HepG2 (cell line): ENCODE measurements at regions not wholly inside any gene's neighbourhood (a gene's known extent, or its start where the extent isn't known, plus 50 kb on each side); places are given as distances from the start of the nearest gene placed in this dataset.

ENCODE experiments used
- ATAC-seq: fragments of 200-7000 bp; cut with Tn5 transposase; 3 replicates; pipeline ENCODE4 v1.9.1; 2020; ENCODE audit warnings: mild to moderate bottlenecking, moderate library complexity
- BruUV-seq: library from RNA; stranded (reverse); fragments of 400-500 nt; replicated peaks from 2 replicates; lab custom pipeline; 2021; lab: Mats Ljungman, UMichigan
- CTCF ChIA-PET: fragments of 300-600 bp; formaldehyde crosslinking; extraction: SDS; loops from one replicate; lab custom pipeline; 2021; ENCODE audit warnings: low total read pairs, inconsistent platforms, low intra/inter-chr PET ratio; lab: Yijun Ruan, JAX
- POLR2A ChIA-PET: fragments of 350-600 bp; sonication (Branson Sonifier 250); formaldehyde crosslinking; loops from one replicate; lab custom pipeline; 2020; ENCODE audit warnings: antibody characterized with exemption, inconsistent platforms; lab: Yijun Ruan, JAX
- DNase-seq: peaks from one replicate; pipeline ENCODE4 v3.0.0-alpha.2; 2015; ENCODE audit warnings: low spot score
- FAIRE-seq: peaks from 3 replicates; lab custom pipeline; 2011; peaks lifted over from hg19 to GRCh38; lab: Jason Lieb, UNC
- H2AFZ ChIP-seq: one replicate; pipeline ENCODE4 v1.6.1; 2011; ENCODE audit warnings: low read length, inconsistent platforms
- H3K27ac ChIP-seq: fragments of 300-600 bp; 3 replicates; pipeline ENCODE4 v1.8.0; 2011; ENCODE audit warnings: mixed run types, mild to moderate bottlenecking, mixed read lengths, low read length, inconsistent platforms; ENCODE audit not compliant: insufficient read depth; ENCODE audit errors: extremely low read length
- H3K27me3 ChIP-seq, 2 experiments: fragments of 200-600 bp in 1 of 2; 2 replicates in 1 of 2; 3 replicates in 1 of 2; pipeline versions ENCODE4 v1.6.0 to v1.8.0; 2011; ENCODE audit warnings: low read length in 2 of 2, mild to moderate bottlenecking in 2 of 2, moderate library complexity in 2 of 2, inconsistent platforms in 1 of 2; ENCODE audit not compliant: insufficient read depth in 2 of 2, control insufficient read depth in 1 of 2
- H3K36me3 ChIP-seq, 2 experiments: fragments of 200-600 bp in 1 of 2; replicated peaks in 1 of 2; 2 replicates in 1 of 2; 3 replicates in 1 of 2; pipeline versions ENCODE4 v1.5.1 to v1.8.0; 2011; ENCODE audit warnings: low read length in 2 of 2, inconsistent platforms in 1 of 2; ENCODE audit not compliant: insufficient read depth in 2 of 2, control insufficient read depth in 1 of 2
- H3K4me1 ChIP-seq: 2 replicates; pipeline ENCODE4 v1.5.1; 2012; ENCODE audit warnings: low read length, inconsistent platforms; ENCODE audit not compliant: insufficient read depth
- H3K4me2 ChIP-seq: 2 replicates; pipeline ENCODE4 v1.6.0; 2011; ENCODE audit warnings: low read depth, low read length, inconsistent platforms
- H3K4me3 ChIP-seq, 3 experiments: fragments of 200-600 bp in 1 of 3; sonication (generic), shearing (Covaris generic) in 1 of 3; replicated peaks in 1 of 3; 2 replicates each; pipeline ENCODE4 v1.5.1; 2011 to 2016; ENCODE audit warnings: low read length in 3 of 3, inconsistent platforms in 2 of 3, low read depth in 2 of 3, mild to moderate bottlenecking in 2 of 3, control low read depth in 1 of 3, mixed read lengths in 1 of 3; ENCODE audit not compliant: insufficient read depth in 1 of 3
- H3K79me2 ChIP-seq: one replicate; pipeline ENCODE4 v1.6.1; 2011; ENCODE audit warnings: low read length, inconsistent platforms; ENCODE audit not compliant: insufficient read depth
- H3K9ac ChIP-seq: 2 replicates; pipeline ENCODE4 v1.6.0; 2011; ENCODE audit warnings: mild to moderate bottlenecking, low read depth, low read length, inconsistent platforms; ENCODE audit not compliant: insufficient read depth
- H3K9me3 ChIP-seq: 2 replicates; pipeline ENCODE4 v1.5.1; 2012; ENCODE audit warnings: mild to moderate bottlenecking, low read length
- H4K20me1 ChIP-seq: 2 replicates; pipeline ENCODE4 v1.6.0; 2011; ENCODE audit warnings: inconsistent platforms, mild to moderate bottlenecking, low read length, moderate library complexity; ENCODE audit not compliant: insufficient read depth
- CENPX ChIP-seq: sonication (generic); formaldehyde crosslinking; IDR thresholded peaks from 2 replicates; pipeline ENCODE4 v1.9.0; 2021; ENCODE audit warnings: mild to moderate bottlenecking, missing genetic modification reagents, moderate library complexity
- ESRRA ChIP-seq: sonication (generic); formaldehyde crosslinking; IDR thresholded peaks from 2 replicates; pipeline ENCODE4 v1.5.1; 2020; ENCODE audit warnings: mild to moderate bottlenecking, low read depth, missing genetic modification reagents
- GATAD2A ChIP-seq: IDR thresholded peaks from 2 replicates; pipeline ENCODE4 v1.6.1; 2016
- PHB2 ChIP-seq: fragments of 450-650 bp; IDR thresholded peaks from 2 replicates; pipeline ENCODE4 v1.6.1; 2018; ENCODE audit not compliant: partially characterized antibody
- RORA ChIP-seq: sonication (generic); formaldehyde crosslinking; IDR thresholded peaks from 2 replicates; pipeline ENCODE4 v1.5.0; 2020; ENCODE audit warnings: mild to moderate bottlenecking, missing genetic modification reagents, moderate library complexity
- ZNF230 ChIP-seq: sonication (generic); formaldehyde crosslinking; IDR thresholded peaks from 2 replicates; pipeline ENCODE4 v1.4.0; 2020; ENCODE audit warnings: mild to moderate bottlenecking, missing genetic modification reagents
- ZNF33A ChIP-seq: sonication (generic); formaldehyde crosslinking; IDR thresholded peaks from 2 replicates; pipeline ENCODE4 v1.5.1; 2020; ENCODE audit warnings: missing genetic modification reagents, mild to moderate bottlenecking, moderate library complexity, borderline replicate concordance
- ZNF775 ChIP-seq: sonication (generic); formaldehyde crosslinking; IDR thresholded peaks from 2 replicates; pipeline ENCODE4 v1.4.0; 2020; ENCODE audit warnings: missing genetic modification reagents, mild to moderate bottlenecking, moderate library complexity, borderline replicate concordance
- ZNF841 ChIP-seq: sonication (generic); formaldehyde crosslinking; IDR thresholded peaks from 2 replicates; pipeline ENCODE4 v1.8.1; 2023; ENCODE audit warnings: missing genetic modification reagents, borderline replicate concordance
- WGBS: methylation state at CpG from one replicate; pipeline ENCODE4 v1.1.6; 2017; ENCODE audit warnings: low lambda C conversion rate; 5-methylcytosine and 5-hydroxymethylcytosine counted together
- in situ Hi-C: cut with HindIII; loops from 2 replicates; pipeline ENCODE4 v1.10.0; 2017; ENCODE audit warnings: low pct_unique_long_range_greater_than_20kb; ENCODE audit not compliant: extremely low pct_ligation_motif_present
- intact Hi-C: fragments of 100-400 bp; cut with micrococcal nuclease; formaldehyde crosslinking; loops from one replicate; pipeline ENCODE4 v1.10.0; 2022; ENCODE audit not compliant: unreplicated experiment
- TF ChIP-seq, protein P1 (sequence below): sonication (generic); formaldehyde crosslinking; IDR thresholded peaks from 2 replicates; pipeline ENCODE4 v1.4.0; 2020; ENCODE audit warnings: missing genetic modification reagents, borderline replicate concordance
- TF ChIP-seq, protein P2 (sequence below): sonication (generic); formaldehyde crosslinking; IDR thresholded peaks from 2 replicates; pipeline ENCODE4 v1.4.0; 2020; ENCODE audit warnings: missing genetic modification reagents
- TF ChIP-seq, protein P3 (sequence below): sonication (generic); formaldehyde crosslinking; IDR thresholded peaks from 2 replicates; pipeline ENCODE4 v1.5.1; 2020; ENCODE audit warnings: mild to moderate bottlenecking, missing genetic modification reagents, borderline replicate concordance
- TF ChIP-seq, protein P4 (sequence below): sonication (generic); formaldehyde crosslinking; IDR thresholded peaks from 2 replicates; pipeline ENCODE4 v1.4.0; 2020; ENCODE audit warnings: missing genetic modification reagents

DNA sequence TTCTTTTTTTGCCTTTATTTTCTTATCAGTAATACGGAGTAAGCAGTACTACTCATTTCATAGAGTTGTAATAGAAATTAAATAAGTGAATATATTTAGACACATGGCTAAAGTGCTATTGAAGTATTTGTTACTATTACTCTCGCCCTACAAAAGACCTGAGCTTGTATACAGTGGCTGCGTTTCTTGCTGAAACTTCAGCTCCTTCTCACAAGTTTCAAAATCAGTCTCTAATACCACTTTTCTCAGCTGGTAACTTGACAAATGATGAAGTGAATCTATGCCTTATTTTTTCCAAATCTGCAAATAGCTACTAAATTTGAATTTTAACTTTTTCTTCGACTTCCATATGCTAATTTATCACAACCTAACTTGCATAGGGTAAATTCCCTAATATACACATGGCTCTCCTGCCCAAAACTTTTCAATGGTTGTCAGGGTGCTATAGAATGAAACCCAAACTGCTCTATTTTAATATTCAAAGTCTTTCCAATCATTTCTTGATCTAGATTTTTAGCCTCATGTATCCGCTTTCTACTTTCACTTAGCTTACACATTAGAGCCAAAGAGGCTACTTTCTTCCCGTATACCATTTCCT is 347.8 kb upstream of the GULP1 start (continued):
- TF ChIP-seq, protein P1, sequence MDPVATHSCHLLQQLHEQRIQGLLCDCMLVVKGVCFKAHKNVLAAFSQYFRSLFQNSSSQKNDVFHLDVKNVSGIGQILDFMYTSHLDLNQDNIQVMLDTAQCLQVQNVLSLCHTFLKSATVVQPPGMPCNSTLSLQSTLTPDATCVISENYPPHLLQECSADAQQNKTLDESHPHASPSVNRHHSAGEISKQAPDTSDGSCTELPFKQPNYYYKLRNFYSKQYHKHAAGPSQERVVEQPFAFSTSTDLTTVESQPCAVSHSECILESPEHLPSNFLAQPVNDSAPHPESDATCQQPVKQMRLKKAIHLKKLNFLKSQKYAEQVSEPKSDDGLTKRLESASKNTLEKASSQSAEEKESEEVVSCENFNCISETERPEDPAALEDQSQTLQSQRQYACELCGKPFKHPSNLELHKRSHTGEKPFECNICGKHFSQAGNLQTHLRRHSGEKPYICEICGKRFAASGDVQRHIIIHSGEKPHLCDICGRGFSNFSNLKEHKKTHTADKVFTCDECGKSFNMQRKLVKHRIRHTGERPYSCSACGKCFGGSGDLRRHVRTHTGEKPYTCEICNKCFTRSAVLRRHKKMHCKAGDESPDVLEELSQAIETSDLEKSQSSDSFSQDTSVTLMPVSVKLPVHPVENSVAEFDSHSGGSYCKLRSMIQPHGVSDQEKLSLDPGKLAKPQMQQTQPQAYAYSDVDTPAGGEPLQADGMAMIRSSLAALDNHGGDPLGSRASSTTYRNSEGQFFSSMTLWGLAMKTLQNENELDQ = no peak
- TF ChIP-seq, protein P2, sequence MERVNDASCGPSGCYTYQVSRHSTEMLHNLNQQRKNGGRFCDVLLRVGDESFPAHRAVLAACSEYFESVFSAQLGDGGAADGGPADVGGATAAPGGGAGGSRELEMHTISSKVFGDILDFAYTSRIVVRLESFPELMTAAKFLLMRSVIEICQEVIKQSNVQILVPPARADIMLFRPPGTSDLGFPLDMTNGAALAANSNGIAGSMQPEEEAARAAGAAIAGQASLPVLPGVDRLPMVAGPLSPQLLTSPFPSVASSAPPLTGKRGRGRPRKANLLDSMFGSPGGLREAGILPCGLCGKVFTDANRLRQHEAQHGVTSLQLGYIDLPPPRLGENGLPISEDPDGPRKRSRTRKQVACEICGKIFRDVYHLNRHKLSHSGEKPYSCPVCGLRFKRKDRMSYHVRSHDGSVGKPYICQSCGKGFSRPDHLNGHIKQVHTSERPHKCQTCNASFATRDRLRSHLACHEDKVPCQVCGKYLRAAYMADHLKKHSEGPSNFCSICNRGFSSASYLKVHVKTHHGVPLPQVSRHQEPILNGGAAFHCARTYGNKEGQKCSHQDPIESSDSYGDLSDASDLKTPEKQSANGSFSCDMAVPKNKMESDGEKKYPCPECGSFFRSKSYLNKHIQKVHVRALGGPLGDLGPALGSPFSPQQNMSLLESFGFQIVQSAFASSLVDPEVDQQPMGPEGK (CRISPR knock-in tag) = no peak
- TF ChIP-seq GATAD2A (CRISPR knock-in tag) = no peak
- TF ChIP-seq ZNF230 (CRISPR knock-in tag) = no peak

DNA sequence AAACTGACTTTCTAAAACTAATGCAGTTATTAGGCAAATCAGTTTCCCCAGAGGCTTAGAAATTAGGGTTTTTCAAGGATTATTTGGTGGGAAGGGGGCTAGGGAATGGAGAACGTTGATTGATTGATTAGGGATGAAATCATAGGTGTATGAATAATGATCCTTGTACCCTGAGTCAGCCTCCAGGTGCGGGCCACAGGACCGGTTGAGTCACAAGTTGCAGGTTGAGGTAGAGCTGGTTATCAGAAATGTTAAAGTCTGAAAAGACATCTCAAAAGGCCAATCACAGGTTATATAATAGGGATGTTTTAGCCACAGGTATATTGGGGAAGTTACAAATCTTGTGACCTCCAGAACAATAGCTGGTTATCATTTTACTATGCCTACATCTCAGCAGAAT is 341.8 kb upstream of the GULP1 start:
- WGBS = 1% methylated on average over 3 of the region's 3 CpGs
- Histone ChIP-seq H3K36me3 (no peaks in the 10 kb centered on the region), H3K4me3 (no peak overlapping the region), H2AFZ (no peak overlapping the region), H3K4me2 (no peak overlapping the region), H4K20me1 (no peaks in the 10 kb centered on the region), H3K79me2 (no peaks in the 10 kb centered on the region), H3K4me1 (no peaks in the 10 kb centered on the region), H3K27me3 (no peaks in the 10 kb centered on the region; a peak in 1 of 5 replicates), H3K27ac (no peak overlapping the region), H3K9ac (no peak overlapping the region), H3K9me3 (no peaks in the 10 kb centered on the region; the same call in 1 of the 2 replicates)
- ChIA-PET CTCF (no interaction called here), POLR2A (no interaction called here)
- no peak for ATAC-seq
- BruUV-seq = no TSS peak
- intact Hi-C loops (no loop called here), in situ Hi-C loops (no loop called here)
- FAIRE-seq = no peak
- no peak for DNase-seq
- no peak for TF ChIP-seq RORA (CRISPR knock-in tag)
- TF ChIP-seq ZNF775 (CRISPR knock-in tag) = no peak
- TF ChIP-seq, protein P3, sequence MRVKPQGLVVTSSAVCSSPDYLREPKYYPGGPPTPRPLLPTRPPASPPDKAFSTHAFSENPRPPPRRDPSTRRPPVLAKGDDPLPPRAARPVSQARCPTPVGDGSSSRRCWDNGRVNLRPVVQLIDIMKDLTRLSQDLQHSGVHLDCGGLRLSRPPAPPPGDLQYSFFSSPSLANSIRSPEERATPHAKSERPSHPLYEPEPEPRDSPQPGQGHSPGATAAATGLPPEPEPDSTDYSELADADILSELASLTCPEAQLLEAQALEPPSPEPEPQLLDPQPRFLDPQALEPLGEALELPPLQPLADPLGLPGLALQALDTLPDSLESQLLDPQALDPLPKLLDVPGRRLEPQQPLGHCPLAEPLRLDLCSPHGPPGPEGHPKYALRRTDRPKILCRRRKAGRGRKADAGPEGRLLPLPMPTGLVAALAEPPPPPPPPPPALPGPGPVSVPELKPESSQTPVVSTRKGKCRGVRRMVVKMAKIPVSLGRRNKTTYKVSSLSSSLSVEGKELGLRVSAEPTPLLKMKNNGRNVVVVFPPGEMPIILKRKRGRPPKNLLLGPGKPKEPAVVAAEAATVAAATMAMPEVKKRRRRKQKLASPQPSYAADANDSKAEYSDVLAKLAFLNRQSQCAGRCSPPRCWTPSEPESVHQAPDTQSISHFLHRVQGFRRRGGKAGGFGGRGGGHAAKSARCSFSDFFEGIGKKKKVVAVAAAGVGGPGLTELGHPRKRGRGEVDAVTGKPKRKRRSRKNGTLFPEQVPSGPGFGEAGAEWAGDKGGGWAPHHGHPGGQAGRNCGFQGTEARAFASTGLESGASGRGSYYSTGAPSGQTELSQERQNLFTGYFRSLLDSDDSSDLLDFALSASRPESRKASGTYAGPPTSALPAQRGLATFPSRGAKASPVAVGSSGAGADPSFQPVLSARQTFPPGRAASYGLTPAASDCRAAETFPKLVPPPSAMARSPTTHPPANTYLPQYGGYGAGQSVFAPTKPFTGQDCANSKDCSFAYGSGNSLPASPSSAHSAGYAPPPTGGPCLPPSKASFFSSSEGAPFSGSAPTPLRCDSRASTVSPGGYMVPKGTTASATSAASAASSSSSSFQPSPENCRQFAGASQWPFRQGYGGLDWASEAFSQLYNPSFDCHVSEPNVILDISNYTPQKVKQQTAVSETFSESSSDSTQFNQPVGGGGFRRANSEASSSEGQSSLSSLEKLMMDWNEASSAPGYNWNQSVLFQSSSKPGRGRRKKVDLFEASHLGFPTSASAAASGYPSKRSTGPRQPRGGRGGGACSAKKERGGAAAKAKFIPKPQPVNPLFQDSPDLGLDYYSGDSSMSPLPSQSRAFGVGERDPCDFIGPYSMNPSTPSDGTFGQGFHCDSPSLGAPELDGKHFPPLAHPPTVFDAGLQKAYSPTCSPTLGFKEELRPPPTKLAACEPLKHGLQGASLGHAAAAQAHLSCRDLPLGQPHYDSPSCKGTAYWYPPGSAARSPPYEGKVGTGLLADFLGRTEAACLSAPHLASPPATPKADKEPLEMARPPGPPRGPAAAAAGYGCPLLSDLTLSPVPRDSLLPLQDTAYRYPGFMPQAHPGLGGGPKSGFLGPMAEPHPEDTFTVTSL (CRISPR knock-in tag) = no peak
- TF ChIP-seq, protein P4, sequence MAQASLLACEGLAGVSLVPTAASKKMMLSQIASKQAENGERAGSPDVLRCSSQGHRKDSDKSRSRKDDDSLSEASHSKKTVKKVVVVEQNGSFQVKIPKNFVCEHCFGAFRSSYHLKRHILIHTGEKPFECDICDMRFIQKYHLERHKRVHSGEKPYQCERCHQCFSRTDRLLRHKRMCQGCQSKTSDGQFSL = no peak
- no peak for TF ChIP-seq ZNF33A
- no peak for TF ChIP-seq ESRRA
- TF ChIP-seq PHB2 = no peak
- TF ChIP-seq CENPX = no peak
- TF ChIP-seq ZNF841 (CRISPR knock-in tag) = no peak
